Astrocyte (in vitro differentiated cells and primary cell): ENCODE measurements at regions not wholly inside any gene's neighbourhood (a gene's known extent, or its start where the extent isn't known, plus 50 kb on each side); places are given as distances from the start of the nearest gene placed in this dataset.

Experiments used
- EZH2 ChIP-seq: IDR thresholded peaks from 2 replicates; pipeline ENCODE4 v1.6.1; 2012; ENCODE audit warnings: mild to moderate bottlenecking, low read length, inconsistent platforms; ENCODE audit not compliant: insufficient read depth
- TF ChIP-seq, protein P1 (sequence below): IDR thresholded peaks from 2 replicates; pipeline ENCODE4 v1.5.1; 2011; ENCODE audit warnings: low read depth, mild to moderate bottlenecking, inconsistent platforms, low read length, moderate library complexity; ENCODE audit not compliant: insufficient read depth

DNA sequence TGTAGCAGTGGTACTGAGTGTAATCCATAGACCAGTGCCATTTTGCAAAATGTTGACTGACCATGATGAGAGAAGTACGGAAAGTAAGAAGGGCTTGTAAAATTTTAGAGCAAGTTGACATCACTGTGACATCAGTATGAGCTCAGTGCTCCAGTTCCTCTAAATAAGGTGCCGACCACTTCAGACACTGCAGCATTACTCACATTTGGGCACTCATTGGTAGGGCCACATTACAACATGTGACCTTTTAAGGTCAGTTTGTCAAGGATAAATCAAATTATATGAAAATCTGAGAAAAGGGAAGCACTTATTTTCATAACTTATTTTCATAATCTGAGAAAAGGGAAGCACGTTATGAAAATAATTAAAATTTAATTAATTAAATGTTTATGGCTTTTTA, 128.0 kb upstream of the ERG start:
- no peak for TF ChIP-seq EZH2
- TF ChIP-seq, protein P1, sequence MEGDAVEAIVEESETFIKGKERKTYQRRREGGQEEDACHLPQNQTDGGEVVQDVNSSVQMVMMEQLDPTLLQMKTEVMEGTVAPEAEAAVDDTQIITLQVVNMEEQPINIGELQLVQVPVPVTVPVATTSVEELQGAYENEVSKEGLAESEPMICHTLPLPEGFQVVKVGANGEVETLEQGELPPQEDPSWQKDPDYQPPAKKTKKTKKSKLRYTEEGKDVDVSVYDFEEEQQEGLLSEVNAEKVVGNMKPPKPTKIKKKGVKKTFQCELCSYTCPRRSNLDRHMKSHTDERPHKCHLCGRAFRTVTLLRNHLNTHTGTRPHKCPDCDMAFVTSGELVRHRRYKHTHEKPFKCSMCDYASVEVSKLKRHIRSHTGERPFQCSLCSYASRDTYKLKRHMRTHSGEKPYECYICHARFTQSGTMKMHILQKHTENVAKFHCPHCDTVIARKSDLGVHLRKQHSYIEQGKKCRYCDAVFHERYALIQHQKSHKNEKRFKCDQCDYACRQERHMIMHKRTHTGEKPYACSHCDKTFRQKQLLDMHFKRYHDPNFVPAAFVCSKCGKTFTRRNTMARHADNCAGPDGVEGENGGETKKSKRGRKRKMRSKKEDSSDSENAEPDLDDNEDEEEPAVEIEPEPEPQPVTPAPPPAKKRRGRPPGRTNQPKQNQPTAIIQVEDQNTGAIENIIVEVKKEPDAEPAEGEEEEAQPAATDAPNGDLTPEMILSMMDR, result no peak
